ENCODE measurements at regions not wholly inside any gene's neighbourhood (a gene's known extent, or its start where the extent isn't known, plus 50 kb on each side); places are given as distances from the start of the nearest gene placed in this dataset.

DNA sequence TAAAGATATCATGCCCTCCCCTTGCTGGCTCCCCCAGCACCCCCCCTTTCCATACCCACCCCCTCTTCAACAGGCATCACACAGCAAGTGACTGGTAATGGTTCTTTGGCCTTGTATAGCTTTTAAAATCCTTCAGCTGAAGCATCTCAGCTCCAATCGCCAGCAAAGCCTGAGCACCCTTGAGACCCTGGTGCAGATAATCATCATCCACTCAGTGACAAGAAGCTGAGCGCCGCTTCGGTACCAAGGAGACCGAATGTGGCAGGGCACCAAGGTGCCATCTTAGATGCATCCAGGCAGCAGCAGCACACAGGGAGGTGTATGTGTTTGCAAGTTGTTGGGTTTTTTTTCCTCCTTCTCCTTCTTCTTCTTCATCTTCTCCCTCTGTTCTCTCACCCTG is 232.7 kb downstream of the BCL11A start:
- intact Hi-C loops (cut with micrococcal nuclease; ENCODE audit: unreplicated experiment), result no loop called here
- peaks cover 6% of the 10 kb centered on the region; the same call in 1 of the 2 replicates for H3K27me3 ChIP-seq (ENCODE audit: control insufficient read depth, insufficient read depth, low read length)
- BruUV-seq (replicated peaks), result no TSS peak
- no peak overlapping the region for H3K27ac ChIP-seq (ENCODE audit: low read length)
- in situ Hi-C loops (cut with HindIII; ENCODE audit: low pct_unique_long_range_greater_than_20kb, low sequenced_read_pairs), result no loop called here
- POLR2A ChIA-PET, result no interaction called here
- H3K36me3 ChIP-seq (ENCODE audit: control insufficient read depth, insufficient read depth, low read length), result no peaks in the 10 kb centered on the region
- ATAC-seq (no peak), DNase-seq (ENCODE audit: low read depth, low spot score) (no peak)
- CTCF ChIA-PET, result no interaction called here
- no peaks in the 10 kb centered on the region for H3K4me1 ChIP-seq (ENCODE audit: control insufficient read depth, insufficient read depth, low read length)
- no peak overlapping the region for H3K4me3 ChIP-seq (ENCODE audit: low read depth in 2 of 2, low read length in 2 of 2)
- H3K9me3 ChIP-seq (ENCODE audit: control insufficient read depth, insufficient read depth, low read depth, low read length), result no peaks in the 10 kb centered on the region
- no peak for TF ChIP-seq SIN3A (IDR thresholded peaks at IDR 0.05; ENCODE audit: borderline replicate concordance, insufficient read depth, low read depth, low read length)
- TF ChIP-seq REST (IDR thresholded peaks at IDR 0.05; ENCODE audit: insufficient read depth in 1 of 2, low read depth in 2 of 2, low read length in 1 of 2), result no peak
- TF ChIP-seq, protein P1, sequence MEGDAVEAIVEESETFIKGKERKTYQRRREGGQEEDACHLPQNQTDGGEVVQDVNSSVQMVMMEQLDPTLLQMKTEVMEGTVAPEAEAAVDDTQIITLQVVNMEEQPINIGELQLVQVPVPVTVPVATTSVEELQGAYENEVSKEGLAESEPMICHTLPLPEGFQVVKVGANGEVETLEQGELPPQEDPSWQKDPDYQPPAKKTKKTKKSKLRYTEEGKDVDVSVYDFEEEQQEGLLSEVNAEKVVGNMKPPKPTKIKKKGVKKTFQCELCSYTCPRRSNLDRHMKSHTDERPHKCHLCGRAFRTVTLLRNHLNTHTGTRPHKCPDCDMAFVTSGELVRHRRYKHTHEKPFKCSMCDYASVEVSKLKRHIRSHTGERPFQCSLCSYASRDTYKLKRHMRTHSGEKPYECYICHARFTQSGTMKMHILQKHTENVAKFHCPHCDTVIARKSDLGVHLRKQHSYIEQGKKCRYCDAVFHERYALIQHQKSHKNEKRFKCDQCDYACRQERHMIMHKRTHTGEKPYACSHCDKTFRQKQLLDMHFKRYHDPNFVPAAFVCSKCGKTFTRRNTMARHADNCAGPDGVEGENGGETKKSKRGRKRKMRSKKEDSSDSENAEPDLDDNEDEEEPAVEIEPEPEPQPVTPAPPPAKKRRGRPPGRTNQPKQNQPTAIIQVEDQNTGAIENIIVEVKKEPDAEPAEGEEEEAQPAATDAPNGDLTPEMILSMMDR (IDR thresholded peaks at IDR 0.05), result no peak
- TF ChIP-seq TCF7L2 (IDR thresholded peaks at IDR 0.05; ENCODE audit: low read depth, low read length), result no peak
- TF ChIP-seq POLR2AphosphoS5 (IDR thresholded peaks at IDR 0.05; ENCODE audit: low read depth, low read length), result no peak

- POLR2A ChIA-PET, result no interaction called here
- Histone ChIP-seq H3K27me3 (ENCODE audit: control insufficient read depth, insufficient read depth, low read length) (peaks cover 10% of the 10 kb centered on the region; the same call in 1 of the 2 replicates), H3K36me3 (ENCODE audit: control insufficient read depth, insufficient read depth, low read length) (no peaks in the 10 kb centered on the region), H3K27ac (ENCODE audit: low read length) (no peak overlapping the region), H3K9me3 (ENCODE audit: control insufficient read depth, insufficient read depth, low read depth, low read length) (no peaks in the 10 kb centered on the region), H3K4me1 (ENCODE audit: control insufficient read depth, insufficient read depth, low read length) (no peaks in the 10 kb centered on the region), H3K4me3 (ENCODE audit: low read depth in 2 of 2, low read length in 2 of 2) (no peak overlapping the region)
- no peak for ATAC-seq
- in situ Hi-C loops (cut with HindIII; ENCODE audit: low pct_unique_long_range_greater_than_20kb, low sequenced_read_pairs), result no loop called here
- DNase-seq (ENCODE audit: low read depth, low spot score), result no peak
- intact Hi-C loops (cut with micrococcal nuclease; ENCODE audit: unreplicated experiment), result no loop called here
- no TSS peak for BruUV-seq (replicated peaks)
- CTCF ChIA-PET, result interaction anchor here (0.5 kb wide), 1 partner anchor 231 kb away, joined by 3 read pairs; no protein-coding TSS in a partner anchor
- TF ChIP-seq, protein P1 (IDR thresholded peaks at IDR 0.05), result no peak
- TF ChIP-seq POLR2AphosphoS5 (IDR thresholded peaks at IDR 0.05; ENCODE audit: low read depth, low read length), result no peak
- no peak for TF ChIP-seq TCF7L2 (IDR thresholded peaks at IDR 0.05; ENCODE audit: low read depth, low read length)
- no peak for TF ChIP-seq SIN3A (IDR thresholded peaks at IDR 0.05; ENCODE audit: borderline replicate concordance, insufficient read depth, low read depth, low read length)
- no peak for TF ChIP-seq REST (IDR thresholded peaks at IDR 0.05; ENCODE audit: insufficient read depth in 1 of 2, low read depth in 2 of 2, low read length in 1 of 2)
Observed at GRCh38 chr2:60319031-60319547, 234.4 kb downstream of the BCL11A start.
